ENCODE measurements at regions not wholly inside any gene's neighbourhood (a gene's known extent, or its start where the extent isn't known, plus 50 kb on each side); places are given as distances from the start of the nearest gene placed in this dataset.

DNA sequence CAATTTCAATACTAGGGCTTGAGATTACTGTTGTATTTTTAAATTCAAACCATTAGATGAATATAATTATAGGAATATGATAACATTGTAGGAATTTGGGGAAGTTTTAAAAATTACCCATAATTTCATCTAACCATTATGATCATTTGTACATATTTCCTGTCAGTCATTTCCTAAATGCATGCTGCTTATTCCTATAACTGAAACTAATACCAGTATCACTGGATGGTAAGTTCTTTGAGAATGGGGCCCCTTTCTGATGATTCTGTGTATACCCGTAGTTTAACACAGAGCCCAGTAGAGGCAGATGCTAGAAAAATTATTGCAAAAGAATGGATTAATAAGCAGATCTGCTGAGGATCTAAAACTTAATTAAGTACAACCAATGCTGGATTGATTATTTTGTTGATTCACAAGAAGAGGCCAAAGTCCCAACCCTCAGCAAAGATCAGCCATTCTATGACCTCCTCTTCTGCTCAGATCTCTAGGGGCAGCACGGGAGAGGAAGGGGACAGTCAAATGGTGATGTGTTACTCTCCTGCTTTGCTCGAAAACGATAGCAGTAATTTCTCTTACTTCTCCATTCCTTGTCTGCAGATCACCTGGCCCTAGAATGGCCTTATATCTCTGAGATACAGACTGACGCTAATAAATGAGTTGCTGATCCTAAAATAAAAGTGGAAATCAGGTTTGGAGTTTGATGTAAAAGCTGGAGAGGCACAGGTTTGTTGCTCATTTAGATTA, 69.5 kb upstream of the PELI1 start:
- Mint-ChIP-seq H3K9me3 (no peaks in the 10 kb centered on the region), H3K4me3 (peak overlapping the region; percentile 50 to 52), H3K27ac (peak overlapping the region; percentile 44 to 57), H3K27me3 (no peaks in the 10 kb centered on the region), H3K4me1 (ENCODE audit: low read depth in 2 of 2) (peaks cover 10 to 12% of the 10 kb centered on the region in 2 donors), H3K36me3 (ENCODE audit: insufficient read depth) (no peaks in the 10 kb centered on the region)
- DNase-seq (no peak), ATAC-seq (replicated peaks) (peak; percentile 42)

DNA sequence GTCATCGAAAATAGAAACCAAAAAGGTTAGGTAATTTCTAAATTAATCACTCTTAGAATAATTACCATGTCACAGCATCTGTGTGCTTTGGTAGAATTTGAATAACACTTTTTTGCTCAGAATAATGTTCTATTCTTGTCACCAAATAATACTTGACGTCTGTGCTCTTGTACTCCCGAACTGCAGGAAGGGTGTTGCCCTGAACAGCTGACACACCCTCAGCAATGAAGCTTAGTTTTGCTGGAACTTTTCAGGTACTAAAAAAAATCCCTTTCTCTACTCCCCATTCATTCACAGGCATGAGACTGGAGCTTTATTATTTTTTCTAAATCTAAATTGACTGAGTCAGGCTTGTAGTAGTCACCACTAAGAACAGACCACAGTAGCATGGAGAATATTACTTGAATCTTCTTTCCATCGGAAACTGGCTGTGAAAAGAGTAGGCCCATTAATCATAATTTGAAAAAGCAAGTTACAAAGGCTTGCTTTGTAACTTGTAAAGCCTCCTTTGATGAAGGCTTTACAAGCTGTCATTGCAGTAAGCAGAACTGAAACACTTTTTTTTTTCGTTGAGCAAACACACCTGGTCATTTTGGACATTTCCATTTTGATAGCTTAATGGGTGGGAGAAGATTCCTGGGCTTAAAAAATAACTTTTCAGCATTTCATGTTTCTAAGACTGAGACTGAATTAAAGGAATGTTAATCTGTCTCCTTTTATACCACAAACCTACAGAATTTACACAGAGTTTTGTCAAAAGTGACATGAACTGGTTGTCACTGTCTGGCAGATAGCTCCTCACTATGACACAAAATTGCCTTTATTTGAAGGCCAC, 70.3 kb upstream of the PELI1 start:
- Mint-ChIP-seq H3K4me1 (ENCODE audit: low read depth in 2 of 2) (peaks cover 10 to 12% of the 10 kb centered on the region in 2 donors), H3K27me3 (no peaks in the 10 kb centered on the region), H3K27ac (peak overlapping the region; percentile 44 to 57), H3K4me3 (peak overlapping the region; percentile 50 to 52), H3K36me3 (ENCODE audit: insufficient read depth) (no peaks in the 10 kb centered on the region), H3K9me3 (no peaks in the 10 kb centered on the region)
- ATAC-seq (replicated peaks) (peak; percentile 56), DNase-seq (no peak)

DNA sequence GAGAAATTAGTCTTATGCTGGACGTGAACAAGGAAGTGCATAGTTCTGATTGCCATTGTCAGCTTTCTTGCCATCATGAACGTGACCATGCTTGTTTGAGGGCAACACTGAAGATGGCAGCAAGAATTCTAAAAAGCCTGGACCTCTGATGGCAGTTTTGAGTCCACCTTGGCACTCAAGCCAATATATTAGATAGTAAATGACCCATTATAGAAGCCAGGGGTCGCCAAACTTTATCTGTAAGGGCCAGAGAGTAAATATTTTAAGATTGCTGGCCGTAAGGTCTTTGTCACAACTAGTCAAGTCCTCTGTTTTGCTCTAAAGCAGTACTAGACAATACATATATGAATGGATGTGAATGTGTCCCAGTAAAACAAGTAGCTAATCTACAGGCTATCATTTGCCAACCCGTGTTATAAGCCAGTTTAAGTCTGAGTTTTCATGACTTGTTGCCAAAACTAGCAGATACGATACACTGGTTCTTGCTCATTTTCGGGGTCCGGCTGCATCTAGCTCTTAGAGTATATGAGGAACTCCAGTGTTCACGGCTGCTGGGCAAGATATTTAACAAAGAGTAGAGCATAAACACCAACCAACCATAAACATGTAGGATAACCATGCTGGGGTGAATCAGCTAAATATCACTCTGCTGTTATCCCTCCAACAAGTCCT, 73.1 kb upstream of the PELI1 start:
- Mint-ChIP-seq H3K36me3 (ENCODE audit: insufficient read depth) (no peaks in the 10 kb centered on the region), H3K4me1 (ENCODE audit: low read depth in 2 of 2) (peaks cover 10 to 12% of the 10 kb centered on the region in 2 donors), H3K9me3 (no peaks in the 10 kb centered on the region), H3K27ac (no peak overlapping the region), H3K27me3 (no peaks in the 10 kb centered on the region), H3K4me3 (no peak overlapping the region)
- ATAC-seq (replicated peaks), result no peak
- no peak for DNase-seq

DNA sequence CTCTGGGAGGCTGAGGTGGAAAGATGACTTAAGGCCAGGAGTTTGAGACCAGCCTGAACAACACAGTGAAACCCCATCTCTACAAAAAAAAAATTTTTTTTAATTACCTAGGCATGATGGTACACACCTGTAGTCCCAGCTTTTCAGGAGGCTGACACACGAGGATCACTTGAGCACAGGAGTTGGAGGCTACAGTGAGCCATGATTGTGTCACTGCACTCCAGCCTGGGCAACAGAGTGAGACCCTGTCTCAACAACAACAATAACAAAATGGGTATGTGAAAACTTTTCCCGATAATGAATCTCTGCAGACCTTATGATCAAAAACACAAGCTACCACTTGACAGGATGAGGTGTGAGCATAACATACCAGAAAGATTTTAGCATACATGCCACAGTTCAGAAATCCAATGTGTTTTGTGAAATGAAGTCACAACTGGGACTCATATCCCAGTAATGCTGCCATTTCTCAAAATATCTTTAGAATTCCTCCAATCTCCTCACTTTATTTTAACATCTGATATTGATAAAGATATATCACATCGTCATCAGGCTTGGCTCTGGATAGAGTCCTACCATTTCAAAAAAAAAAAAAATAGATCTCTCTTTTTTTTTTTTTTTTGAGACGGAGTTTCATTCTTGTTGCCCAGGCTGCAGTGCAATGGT, 74.0 kb upstream of the PELI1 start:
- no peaks in the 10 kb centered on the region for H3K27me3 Mint-ChIP-seq
- no peak overlapping the region for H3K4me3 Mint-ChIP-seq
- no peak overlapping the region for H3K27ac Mint-ChIP-seq

DNA sequence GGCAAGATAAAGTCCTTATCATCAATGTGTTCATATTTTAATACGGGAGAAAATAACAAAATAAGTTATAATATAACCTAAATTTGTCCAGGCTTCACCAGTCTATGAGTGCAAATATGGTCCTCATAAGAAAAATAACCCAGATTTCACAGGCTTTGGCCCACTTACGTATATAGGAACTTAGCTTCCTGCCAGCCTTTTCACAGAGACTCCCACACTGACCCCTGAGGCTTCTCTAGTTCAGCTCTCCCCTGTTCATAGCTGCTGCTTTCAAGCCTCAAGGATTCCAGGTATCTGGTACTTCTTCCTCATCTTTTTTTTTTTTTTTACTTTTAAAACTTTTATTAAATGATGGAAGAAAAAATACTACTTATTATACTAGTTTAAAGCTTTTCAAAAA, 74.9 kb upstream of the PELI1 start:
- H3K4me1 Mint-ChIP-seq (ENCODE audit: low read depth in 2 of 2), result peaks cover 2 to 5% of the 10 kb centered on the region in 2 donors
- H3K4me3 Mint-ChIP-seq, result no peak overlapping the region
- H3K27me3 Mint-ChIP-seq, result no peaks in the 10 kb centered on the region
- ATAC-seq (replicated peaks), result no peak
- no peak for DNase-seq
- no peak overlapping the region for H3K27ac Mint-ChIP-seq
- H3K9me3 Mint-ChIP-seq, result no peaks in the 10 kb centered on the region
- H3K36me3 Mint-ChIP-seq (ENCODE audit: insufficient read depth), result no peaks in the 10 kb centered on the region

More for the DNA sequence above, 74.0 kb upstream of the PELI1 start:
- Mint-ChIP-seq H3K36me3 (ENCODE audit: insufficient read depth) (no peaks in the 10 kb centered on the region), H3K4me1 (ENCODE audit: low read depth in 2 of 2) (peaks cover 8 to 12% of the 10 kb centered on the region in 2 donors), H3K9me3 (no peaks in the 10 kb centered on the region)
- no peak for ATAC-seq (replicated peaks)
- no peak for DNase-seq

DNA sequence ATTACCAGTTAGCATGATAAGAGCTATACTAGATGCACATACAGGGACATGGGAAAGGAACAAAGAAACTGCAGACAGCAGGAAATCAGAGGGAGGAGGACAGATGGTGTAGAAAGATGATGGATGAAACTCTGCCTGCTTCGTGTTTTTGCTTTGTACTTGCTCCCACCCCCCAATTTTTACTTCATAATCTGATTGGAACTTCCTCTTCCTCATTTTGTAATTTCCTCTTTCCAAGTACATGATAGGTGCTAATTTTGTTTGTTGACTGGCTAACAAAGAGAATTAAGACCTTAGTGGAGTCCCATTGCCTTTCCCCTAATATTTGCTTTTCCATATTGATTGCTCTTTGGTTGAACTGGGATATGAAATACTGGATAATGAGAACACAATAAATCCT, 76.0 kb upstream of the PELI1 start:
- H3K4me1 Mint-ChIP-seq (ENCODE audit: low read depth in 2 of 2), result no peaks in the 10 kb centered on the region
- DNase-seq (no peak), ATAC-seq (replicated peaks) (no peak)
- no peaks in the 10 kb centered on the region for H3K9me3 Mint-ChIP-seq
- no peaks in the 10 kb centered on the region for H3K27me3 Mint-ChIP-seq
- H3K27ac Mint-ChIP-seq, result no peak overlapping the region
- no peak overlapping the region for H3K4me3 Mint-ChIP-seq
- no peaks in the 10 kb centered on the region for H3K36me3 Mint-ChIP-seq (ENCODE audit: insufficient read depth)

DNA sequence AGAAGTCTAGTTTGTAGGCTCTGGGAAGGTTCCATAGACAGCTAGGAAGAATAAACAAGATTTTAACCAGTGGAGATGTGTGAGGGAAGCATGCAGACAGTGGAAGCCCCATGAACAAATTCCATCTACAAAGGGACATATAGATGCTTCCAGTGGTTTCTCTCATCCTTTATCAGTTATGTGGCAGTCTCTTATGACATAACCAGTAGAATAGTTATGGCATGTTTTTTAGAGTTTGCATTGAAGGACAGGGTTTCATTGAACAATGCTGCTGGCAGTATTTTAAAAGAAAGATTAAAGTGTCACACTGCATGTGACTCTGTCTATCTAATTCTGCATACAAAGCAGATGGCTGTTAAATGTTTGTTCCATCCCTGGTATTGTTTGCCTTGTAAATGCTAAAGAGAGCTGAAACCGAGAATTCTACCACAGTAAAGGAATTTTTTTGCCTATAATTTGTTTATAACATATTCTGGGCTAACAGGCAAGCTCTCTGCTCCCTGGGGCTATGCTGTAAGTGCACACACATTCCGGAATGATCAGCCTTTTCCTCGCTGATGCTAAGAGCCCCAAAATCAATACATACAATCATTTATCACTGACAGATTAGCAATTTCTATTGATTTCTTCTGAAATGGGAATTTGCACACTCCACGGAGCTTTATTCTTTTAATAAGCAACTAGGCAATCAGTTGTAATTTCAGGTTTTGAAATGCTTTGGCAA, 76.8 kb upstream of the PELI1 start:
- H3K4me3 Mint-ChIP-seq, result no peak overlapping the region
- DNase-seq (no peak), ATAC-seq (replicated peaks) (no peak)
- H3K4me1 Mint-ChIP-seq (ENCODE audit: low read depth in 2 of 2), result no peaks in the 10 kb centered on the region
- H3K27ac Mint-ChIP-seq, result no peak overlapping the region
- H3K36me3 Mint-ChIP-seq (ENCODE audit: insufficient read depth), result no peaks in the 10 kb centered on the region
- no peaks in the 10 kb centered on the region for H3K9me3 Mint-ChIP-seq
- no peaks in the 10 kb centered on the region for H3K27me3 Mint-ChIP-seq

DNA sequence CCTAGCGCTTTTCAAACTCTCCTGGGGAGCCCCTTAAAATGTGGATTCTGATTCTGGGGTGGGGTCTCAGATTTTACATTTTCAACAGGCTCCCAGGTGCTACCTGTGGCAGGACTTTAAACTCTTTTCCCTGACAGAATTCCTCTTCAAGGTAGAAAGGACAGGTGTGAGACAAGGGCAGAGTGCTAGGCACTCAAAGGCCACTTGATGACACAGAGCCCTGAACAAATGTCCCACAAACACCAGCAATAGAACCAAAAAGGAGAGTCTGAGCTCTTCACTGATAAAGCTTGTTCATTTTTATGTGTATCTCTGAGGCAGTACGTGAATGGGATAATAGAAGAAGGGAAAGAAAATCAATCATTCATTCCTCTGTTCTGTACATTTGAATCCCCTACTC, 77.7 kb upstream of the PELI1 start:
- Mint-ChIP-seq H3K27ac (no peak overlapping the region), H3K4me3 (no peak overlapping the region), H3K27me3 (no peaks in the 10 kb centered on the region), H3K9me3 (no peaks in the 10 kb centered on the region), H3K4me1 (ENCODE audit: low read depth in 2 of 2) (no peaks in the 10 kb centered on the region), H3K36me3 (ENCODE audit: insufficient read depth) (no peaks in the 10 kb centered on the region)
- ATAC-seq (replicated peaks), result no peak
- no peak for DNase-seq

DNA sequence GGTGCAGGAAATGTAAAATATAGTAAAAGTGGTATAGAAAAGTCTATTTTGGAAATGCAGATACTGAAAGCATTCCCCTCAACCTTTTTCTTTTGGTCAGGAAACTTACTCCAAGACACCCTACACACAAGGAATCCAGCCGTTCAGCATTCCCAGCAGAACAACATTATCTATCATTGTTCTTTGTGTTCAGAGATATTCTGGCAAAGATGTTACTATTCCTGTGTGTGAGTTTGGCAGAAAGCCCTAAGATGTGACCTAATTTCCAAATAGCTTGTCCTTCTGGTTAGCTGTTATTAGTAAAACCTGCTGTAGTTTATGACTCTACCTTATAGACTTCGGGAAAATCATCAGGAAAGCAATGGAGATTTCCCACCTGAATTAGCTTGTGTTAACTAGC, 78.1 kb upstream of the PELI1 start:
- no peaks in the 10 kb centered on the region for H3K4me1 Mint-ChIP-seq (ENCODE audit: low read depth in 2 of 2)
- H3K27ac Mint-ChIP-seq, result no peak overlapping the region
- H3K27me3 Mint-ChIP-seq, result no peaks in the 10 kb centered on the region
- no peak for ATAC-seq (replicated peaks)
- no peak for DNase-seq
- H3K4me3 Mint-ChIP-seq, result no peak overlapping the region
- no peaks in the 10 kb centered on the region for H3K9me3 Mint-ChIP-seq
- H3K36me3 Mint-ChIP-seq (ENCODE audit: insufficient read depth), result no peaks in the 10 kb centered on the region

DNA sequence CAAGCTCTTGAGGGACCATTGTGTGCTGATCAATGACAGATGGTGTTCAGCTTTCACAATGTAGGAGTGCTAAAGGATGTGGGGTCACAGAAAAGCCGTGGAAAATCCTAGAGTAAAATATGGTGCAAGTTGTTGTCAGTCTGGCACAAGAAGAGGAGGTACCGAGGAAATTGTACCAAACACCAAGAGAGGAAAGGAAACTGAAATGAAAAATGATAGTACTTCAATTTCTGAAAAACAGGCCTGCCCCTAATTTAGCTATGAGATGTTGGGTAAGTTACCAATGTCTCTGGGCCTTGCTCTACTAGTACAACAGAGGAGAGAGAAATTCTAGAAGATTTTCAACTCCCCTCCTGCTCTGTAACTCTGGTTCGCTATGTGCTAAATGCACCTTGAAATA, 78.8 kb upstream of the PELI1 start:
- Mint-ChIP-seq H3K4me3 (no peak overlapping the region), H3K36me3 (ENCODE audit: insufficient read depth) (no peaks in the 10 kb centered on the region), H3K27me3 (peaks cover 0 to 3% of the 10 kb centered on the region in 2 donors), H3K9me3 (no peaks in the 10 kb centered on the region), H3K27ac (no peak overlapping the region), H3K4me1 (ENCODE audit: low read depth in 2 of 2) (peaks cover under 1% of the 10 kb centered on the region in 2 donors)
- ATAC-seq (replicated peaks) (no peak), DNase-seq (no peak)

DNA sequence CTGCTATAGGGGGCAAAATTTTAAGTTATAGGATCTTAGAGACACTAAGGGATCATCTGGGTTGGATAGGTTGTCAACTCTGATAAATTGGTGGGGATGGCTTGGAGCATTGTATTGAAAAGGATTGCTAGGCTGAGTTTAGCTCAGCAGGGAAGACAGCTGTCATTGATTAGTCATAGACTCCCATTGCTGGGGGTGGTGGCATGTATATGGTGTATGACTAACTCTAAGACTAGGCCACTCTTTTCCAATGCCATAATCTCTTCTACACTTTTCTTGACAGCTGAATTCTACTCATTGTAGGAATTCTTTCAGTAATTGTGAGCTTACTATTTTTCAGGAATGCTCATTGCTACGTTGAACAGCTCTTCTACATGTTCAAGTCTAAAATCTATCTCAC, 81.3 kb upstream of the PELI1 start:
- H3K9me3 Mint-ChIP-seq, result no peaks in the 10 kb centered on the region
- DNase-seq, result no peak
- ATAC-seq (replicated peaks), result no peak
- no peak overlapping the region for H3K4me3 Mint-ChIP-seq
- peaks cover 21 to 28% of the 10 kb centered on the region in 2 donors for H3K27me3 Mint-ChIP-seq
- H3K27ac Mint-ChIP-seq, result no peak overlapping the region
- H3K4me1 Mint-ChIP-seq (ENCODE audit: low read depth in 2 of 2), result peaks cover 4 to 9% of the 10 kb centered on the region in 2 donors
- no peaks in the 10 kb centered on the region for H3K36me3 Mint-ChIP-seq (ENCODE audit: insufficient read depth)

DNA sequence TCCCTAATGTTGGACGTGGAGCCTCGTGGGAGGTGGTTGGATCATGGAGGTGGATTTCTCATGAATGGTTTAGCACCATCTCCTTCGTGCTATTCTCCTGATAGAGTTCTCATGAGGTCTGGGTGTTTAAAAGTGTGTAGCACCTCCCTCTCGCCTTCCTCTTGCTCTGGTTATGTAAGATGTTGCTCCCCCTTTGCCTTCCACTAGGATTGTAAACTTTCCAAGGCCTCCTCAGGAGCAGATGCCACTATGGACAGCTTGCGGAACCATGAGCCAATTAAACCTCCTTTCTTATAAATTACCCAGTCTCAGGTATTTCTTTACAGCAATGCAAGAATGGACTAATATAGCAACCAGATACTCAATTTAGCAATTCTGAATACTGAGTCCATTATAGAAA, 82.4 kb upstream of the PELI1 start:
- H3K27me3 Mint-ChIP-seq, result peaks cover 30 to 39% of the 10 kb centered on the region in 2 donors

More for the DNA sequence above, 82.4 kb upstream of the PELI1 start:
- DNase-seq, result no peak
- Mint-ChIP-seq H3K36me3 (ENCODE audit: insufficient read depth) (no peaks in the 10 kb centered on the region), H3K27ac (no peak overlapping the region), H3K4me1 (ENCODE audit: low read depth in 2 of 2) (peaks cover 4 to 9% of the 10 kb centered on the region in 2 donors), H3K4me3 (no peak overlapping the region), H3K9me3 (no peaks in the 10 kb centered on the region)
- no peak for ATAC-seq (replicated peaks)
